CD1c-positive myeloid dendritic cell (primary cell): ENCODE measurements at regions not wholly inside any gene's neighbourhood (a gene's known extent, or its start where the extent isn't known, plus 50 kb on each side); places are given as distances from the start of the nearest gene placed in this dataset.

ENCODE experiments used
- DNase-seq: peaks from one replicate; pipeline ENCODE4 v3.0.0-alpha.2; 2016; ENCODE audit errors: extremely low spot score

- no peak for DNase-seq
Measured at GRCh38 chr15:62573876-62574275, 408.8 kb upstream of the C2CD4B start.

- no peak for DNase-seq
Measured at GRCh38 chr15:62578546-62578945, 413.5 kb upstream of the C2CD4B start.

GRCh38 chr15:62578960-62579359, 413.9 kb upstream of the C2CD4B start:
- no peak for DNase-seq

GRCh38 chr15:62579842-62580241, 414.8 kb upstream of the C2CD4B start:
- DNase-seq = no peak

GRCh38 chr15:62582580-62582979, 417.5 kb upstream of the C2CD4B start:
- no peak for DNase-seq

- DNase-seq = no peak
Measured at GRCh38 chr15:62584301-62585235, 419.5 kb upstream of the C2CD4B start.

- no peak for DNase-seq
Measured at GRCh38 chr15:62588938-62589670, 424.0 kb upstream of the C2CD4B start.

GRCh38 chr15:62591842-62592838, 427.1 kb upstream of the C2CD4B start:
- no peak for DNase-seq

GRCh38 chr15:62592920-62593319, 427.8 kb upstream of the C2CD4B start:
- no peak for DNase-seq

- DNase-seq = no peak
Measured at GRCh38 chr15:62593681-62594399, 428.8 kb upstream of the C2CD4B start.

- DNase-seq = no peak
Measured at GRCh38 chr15:62598217-62598616, 433.1 kb upstream of the C2CD4B start.

- DNase-seq = no peak
Measured at GRCh38 chr15:62599791-62600777, 435.0 kb upstream of the C2CD4B start.

GRCh38 chr15:62601777-62602545, 436.9 kb upstream of the C2CD4B start:
- no peak for DNase-seq

GRCh38 chr15:62603742-62604141, 438.7 kb upstream of the C2CD4B start:
- no peak for DNase-seq

- DNase-seq = no peak
Measured at GRCh38 chr15:62605282-62605681, 437.3 kb upstream of the TPM1 start.

- DNase-seq = no peak
Measured at GRCh38 chr15:62606376-62607113, 436.0 kb upstream of the TPM1 start.

- no peak for DNase-seq
Measured at GRCh38 chr15:62607114-62607462, 435.5 kb upstream of the TPM1 start.

- DNase-seq = no peak
Measured at GRCh38 chr15:62607643-62608042, 434.9 kb upstream of the TPM1 start.
